ENCODE measurements at regions not wholly inside any gene's neighbourhood (a gene's known extent, or its start where the extent isn't known, plus 50 kb on each side); places are given as distances from the start of the nearest gene placed in this dataset.
"Not testable (repeated sequence)": the region's sequence is repeated elsewhere in the genome, so short reads cannot be mapped to it uniquely, and the experiment has no call there.

DNA sequence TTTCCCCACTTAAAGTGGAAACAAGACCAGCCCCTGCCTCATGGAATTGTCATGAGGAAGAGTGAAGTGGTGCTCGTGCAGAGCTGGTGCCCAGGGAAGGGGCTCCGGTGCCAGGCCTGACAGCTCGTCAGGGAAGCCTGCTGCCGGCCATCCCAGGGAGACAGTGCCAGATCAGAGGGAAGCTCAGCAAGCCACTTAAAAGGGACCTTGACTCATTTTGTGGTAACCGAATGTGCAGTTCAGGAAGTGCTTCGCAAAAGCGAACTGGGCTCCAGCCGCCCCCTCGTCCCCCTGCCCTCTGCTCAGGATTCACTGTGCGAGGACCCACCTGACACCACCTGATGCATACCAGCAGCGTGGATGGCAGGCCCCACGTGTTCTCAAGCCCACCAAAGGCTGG, 209.6 kb upstream of the PLGLB2 start:
- not testable (repeated sequence) for H3K27me3 ChIP-seq (ENCODE audit: insufficient read depth, poor library complexity, severe bottlenecking); H3K4me3 ChIP-seq (replicated peaks; ENCODE audit: insufficient read depth, low read length); DNase-seq (ENCODE audit: low read depth in 1 of 2, low spot score in 1 of 2); H3K27ac ChIP-seq (replicated peaks)

DNA sequence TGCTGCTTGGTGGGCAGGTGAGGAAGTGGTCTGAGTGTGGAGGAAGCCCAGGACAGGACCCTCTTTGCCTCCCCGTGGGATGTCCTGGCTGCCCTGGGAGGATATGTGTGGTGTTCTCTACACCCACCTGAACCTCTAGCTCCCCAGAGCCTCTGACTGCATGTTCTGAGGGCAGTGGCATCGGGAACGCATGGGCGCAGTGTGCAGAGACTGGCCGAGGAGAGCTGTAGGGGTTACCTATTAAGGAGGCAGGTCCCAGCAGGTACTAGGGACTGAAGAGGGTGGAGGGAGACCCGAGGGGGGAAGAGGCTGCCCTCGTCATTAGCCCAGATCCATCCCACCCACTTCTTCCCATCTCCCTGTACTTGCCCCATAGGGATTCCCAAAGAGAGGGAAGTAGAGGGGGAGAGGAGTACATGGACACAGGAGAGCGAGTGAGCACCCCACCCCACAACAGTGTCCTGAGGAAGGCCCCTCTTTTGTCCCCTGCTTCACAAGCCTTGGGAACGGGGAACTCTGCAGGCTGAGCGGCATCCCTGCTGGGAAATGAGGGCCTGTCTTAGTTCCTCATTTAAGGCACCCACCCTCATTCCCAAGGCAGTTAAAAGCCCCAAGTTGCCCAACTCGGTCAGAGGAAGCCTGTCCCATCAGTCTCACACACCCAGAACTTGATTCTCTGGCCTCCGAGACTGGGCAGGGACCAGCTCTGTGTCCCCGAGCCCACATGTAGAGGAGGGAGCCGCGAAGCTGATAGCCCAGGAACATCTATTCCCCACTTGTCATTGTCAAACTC, 208.5 kb upstream of the PLGLB2 start:
- H3K27me3 ChIP-seq (ENCODE audit: insufficient read depth, poor library complexity, severe bottlenecking); H3K4me3 ChIP-seq (replicated peaks; ENCODE audit: insufficient read depth, low read length); H3K27ac ChIP-seq (replicated peaks): not testable (repeated sequence)
- DNase-seq (ENCODE audit: low read depth in 1 of 2, low spot score in 1 of 2) = peak in 1 of 2 experiments; percentile 21

DNA sequence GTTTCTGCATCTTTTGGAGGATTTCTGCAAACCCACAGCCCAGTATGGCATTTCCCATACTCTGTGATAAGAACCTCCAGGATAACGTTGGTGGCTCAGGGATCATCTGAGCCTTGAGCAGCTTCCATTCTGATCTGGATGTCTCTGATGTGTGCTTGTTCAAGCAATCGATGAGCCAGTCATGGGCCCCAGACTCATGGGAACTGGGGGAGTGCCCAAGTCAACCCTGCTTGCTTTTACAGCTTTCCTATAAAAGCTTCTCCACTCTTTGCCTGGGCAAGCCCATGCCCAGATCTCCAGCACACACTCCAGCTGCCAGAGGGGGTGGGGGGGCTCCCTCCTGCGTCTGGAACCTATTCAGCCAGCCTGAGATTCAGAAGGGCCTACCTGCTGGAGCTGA, 207.6 kb upstream of the PLGLB2 start:
- not testable (repeated sequence) for DNase-seq (ENCODE audit: low read depth in 1 of 2, low spot score in 1 of 2); H3K27ac ChIP-seq (replicated peaks)

DNA sequence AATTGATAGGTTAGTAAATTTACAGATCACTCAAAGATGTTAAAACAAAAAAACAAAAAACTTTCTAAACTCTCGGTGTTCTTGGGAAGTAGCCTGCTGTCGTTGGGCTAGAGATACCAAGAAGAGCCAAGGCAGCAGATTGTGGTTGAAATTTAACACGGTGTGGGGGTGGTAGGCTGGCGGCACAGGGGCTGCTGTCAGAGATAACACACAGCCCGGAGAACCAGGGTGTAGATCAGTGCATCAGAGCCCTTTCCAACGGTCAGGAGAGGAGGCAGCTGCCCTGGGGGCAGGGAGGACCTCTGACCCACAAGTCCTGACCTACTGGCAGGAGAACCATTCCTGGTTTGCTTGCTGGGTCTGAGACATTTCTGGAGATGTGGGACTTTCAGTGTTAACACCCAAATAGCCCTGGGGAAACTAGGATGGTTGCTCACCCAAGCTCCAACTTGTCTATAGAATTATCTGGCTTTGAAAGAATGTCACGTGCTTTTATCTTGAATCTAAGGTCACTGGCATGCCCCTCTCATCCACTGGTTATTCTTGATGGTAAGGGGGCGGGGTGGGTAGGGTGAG, 205.2 kb upstream of the PLGLB2 start:
- not testable (repeated sequence) for H3K27ac ChIP-seq (replicated peaks); H3K4me3 ChIP-seq (replicated peaks; ENCODE audit: insufficient read depth, low read length); H3K27me3 ChIP-seq (ENCODE audit: insufficient read depth, poor library complexity, severe bottlenecking)
- DNase-seq (ENCODE audit: low read depth in 1 of 2, low spot score in 1 of 2) = peak in 1 of 2 experiments; percentile 21

More for the DNA sequence above, 207.6 kb upstream of the PLGLB2 start:
- not testable (repeated sequence) for H3K4me3 ChIP-seq (replicated peaks; ENCODE audit: insufficient read depth, low read length); H3K27me3 ChIP-seq (ENCODE audit: insufficient read depth, poor library complexity, severe bottlenecking)

DNA sequence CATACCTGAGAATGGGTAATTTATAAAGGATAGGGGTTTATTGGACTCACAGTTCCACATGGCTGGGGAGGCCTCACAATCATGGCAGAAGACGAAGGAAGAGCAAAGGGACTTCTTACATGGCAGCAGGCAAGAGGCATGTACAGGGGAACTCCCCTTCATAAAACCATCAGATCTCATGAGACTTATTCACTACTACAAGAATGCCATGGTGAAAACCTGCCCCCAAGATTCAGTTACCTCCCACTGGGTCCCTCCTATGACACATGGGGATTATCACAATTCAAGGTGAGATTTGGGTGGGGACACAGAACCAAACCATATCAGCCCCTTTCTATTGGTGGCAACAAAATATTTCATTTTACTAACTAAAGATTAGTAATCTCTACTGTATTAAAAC, 204.1 kb upstream of the PLGLB2 start:
- DNase-seq (ENCODE audit: low read depth in 1 of 2, low spot score in 1 of 2); H3K27me3 ChIP-seq (ENCODE audit: insufficient read depth, poor library complexity, severe bottlenecking); H3K4me3 ChIP-seq (replicated peaks; ENCODE audit: insufficient read depth, low read length); H3K27ac ChIP-seq (replicated peaks): not testable (repeated sequence)

DNA sequence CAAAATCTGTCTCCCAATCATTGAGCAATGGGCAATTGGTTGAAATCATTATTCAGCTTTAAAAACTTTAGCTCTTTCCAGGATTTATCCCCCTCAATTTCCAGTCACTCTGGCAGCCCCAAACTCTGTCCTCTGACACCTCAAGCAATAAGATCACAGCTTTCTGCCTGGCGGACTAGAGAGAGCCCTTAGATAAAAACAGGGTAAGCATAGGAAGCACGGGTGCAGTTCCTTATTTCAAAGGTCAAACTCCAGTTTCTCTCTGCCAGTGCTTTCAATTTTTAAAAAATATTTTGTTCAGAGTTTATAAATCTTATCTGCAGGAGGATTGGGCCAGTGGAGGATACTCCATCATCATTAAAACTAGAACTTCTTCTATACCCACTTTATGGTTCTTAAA, 200.8 kb upstream of the PLGLB2 start:
- DNase-seq (ENCODE audit: low read depth in 1 of 2, low spot score in 1 of 2); H3K27me3 ChIP-seq (ENCODE audit: insufficient read depth, poor library complexity, severe bottlenecking); H3K4me3 ChIP-seq (replicated peaks; ENCODE audit: insufficient read depth, low read length); H3K27ac ChIP-seq (replicated peaks): not testable (repeated sequence)

DNA sequence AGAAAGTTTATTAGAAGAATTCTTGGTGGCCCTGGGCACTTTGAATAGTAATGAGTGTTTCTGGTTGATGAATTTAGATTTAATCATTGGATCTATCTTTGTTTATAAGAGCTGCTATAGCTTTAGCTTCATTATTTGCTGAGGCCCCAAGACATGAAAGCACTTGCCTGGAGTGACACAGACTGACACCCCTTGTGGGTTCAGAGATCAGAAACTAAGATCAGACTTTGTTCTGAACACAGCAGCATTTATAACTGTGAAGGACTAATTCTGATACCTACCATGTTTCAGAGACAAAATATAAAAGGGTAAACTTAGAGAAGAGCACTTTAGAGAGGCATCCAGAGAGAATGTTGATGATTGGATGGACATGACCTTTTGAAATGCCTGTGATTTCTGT, 199.9 kb upstream of the PLGLB2 start:
- H3K4me3 ChIP-seq (replicated peaks; ENCODE audit: insufficient read depth, low read length); DNase-seq (ENCODE audit: low read depth in 1 of 2, low spot score in 1 of 2); H3K27ac ChIP-seq (replicated peaks); H3K27me3 ChIP-seq (ENCODE audit: insufficient read depth, poor library complexity, severe bottlenecking): not testable (repeated sequence)

DNA sequence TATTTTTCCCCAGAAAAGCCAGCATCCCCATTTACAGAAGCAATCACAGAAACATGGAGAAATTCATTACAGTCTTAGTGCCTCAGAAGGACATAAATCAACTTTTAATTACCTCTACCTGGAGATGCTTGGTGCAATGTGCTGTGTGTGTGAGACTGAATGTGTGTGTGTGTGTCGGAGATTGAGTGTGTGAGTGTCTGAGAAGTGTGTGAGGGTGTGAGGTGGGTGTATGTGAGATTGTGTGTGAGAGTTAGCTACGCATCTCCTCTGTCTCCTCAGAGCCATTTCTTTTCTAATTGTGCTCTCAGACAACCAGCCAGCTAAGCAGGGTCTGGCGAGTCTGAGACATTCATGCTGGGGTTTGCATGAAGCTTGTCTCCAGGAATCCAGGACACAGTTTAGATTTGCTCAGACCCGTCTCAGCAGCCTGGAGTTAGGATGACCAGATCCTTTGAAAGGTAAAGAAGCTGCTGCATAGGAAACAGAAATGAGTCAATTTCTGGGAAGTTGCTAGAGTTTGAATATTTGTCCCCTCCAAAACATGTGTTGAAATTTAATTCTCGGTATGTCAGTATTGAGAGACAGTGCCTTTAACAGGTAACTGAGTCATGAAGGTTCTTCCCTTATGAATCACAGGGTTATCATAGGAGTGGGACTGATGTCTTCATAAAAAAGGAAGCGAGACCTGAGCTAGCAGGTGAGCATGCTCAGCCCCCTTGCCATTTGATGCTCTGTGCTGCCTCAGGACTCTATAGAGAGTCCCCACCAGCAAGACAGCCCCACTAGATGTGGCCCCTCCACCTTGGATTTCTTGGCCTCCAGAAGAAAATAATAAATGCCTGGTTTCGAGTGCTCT, 199.0 kb upstream of the PLGLB2 start:
- DNase-seq (ENCODE audit: low read depth in 1 of 2, low spot score in 1 of 2); H3K4me3 ChIP-seq (replicated peaks; ENCODE audit: insufficient read depth, low read length); H3K27ac ChIP-seq (replicated peaks); H3K27me3 ChIP-seq (ENCODE audit: insufficient read depth, poor library complexity, severe bottlenecking): not testable (repeated sequence)

DNA sequence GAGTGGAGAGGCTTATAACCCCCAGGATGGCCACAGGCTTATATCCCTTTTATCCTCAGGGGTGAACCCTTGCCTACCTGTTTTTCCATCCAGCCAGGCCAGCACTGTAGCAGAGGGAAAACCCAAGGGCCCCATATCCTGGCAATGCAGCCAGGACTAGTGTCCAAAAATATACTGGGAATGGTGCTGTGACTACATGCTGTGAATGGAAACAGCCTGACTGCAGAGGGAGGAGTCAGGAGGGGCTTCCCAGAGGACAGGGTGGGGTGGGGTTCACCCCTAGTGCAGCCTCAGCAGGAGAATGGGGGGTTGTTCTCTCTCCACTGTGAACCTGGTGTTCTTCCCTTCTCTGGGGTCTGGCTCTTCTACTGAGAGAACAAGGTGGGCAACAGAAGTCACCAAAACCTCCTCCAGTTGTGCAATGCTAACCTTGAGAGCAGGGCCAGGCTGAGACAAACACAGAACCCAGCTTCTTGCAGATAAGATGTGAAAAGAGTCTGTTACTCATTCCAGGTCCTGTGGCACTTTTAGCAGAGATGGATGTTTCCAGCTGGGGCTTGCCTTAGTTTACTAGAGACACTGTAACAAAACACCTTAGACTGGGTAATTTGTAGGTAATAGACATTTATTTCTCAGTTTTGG, 198.2 kb upstream of the PLGLB2 start:
- not testable (repeated sequence) for H3K27ac ChIP-seq (replicated peaks); DNase-seq (ENCODE audit: low read depth in 1 of 2, low spot score in 1 of 2); H3K27me3 ChIP-seq (ENCODE audit: insufficient read depth, poor library complexity, severe bottlenecking); H3K4me3 ChIP-seq (replicated peaks; ENCODE audit: insufficient read depth, low read length)

DNA sequence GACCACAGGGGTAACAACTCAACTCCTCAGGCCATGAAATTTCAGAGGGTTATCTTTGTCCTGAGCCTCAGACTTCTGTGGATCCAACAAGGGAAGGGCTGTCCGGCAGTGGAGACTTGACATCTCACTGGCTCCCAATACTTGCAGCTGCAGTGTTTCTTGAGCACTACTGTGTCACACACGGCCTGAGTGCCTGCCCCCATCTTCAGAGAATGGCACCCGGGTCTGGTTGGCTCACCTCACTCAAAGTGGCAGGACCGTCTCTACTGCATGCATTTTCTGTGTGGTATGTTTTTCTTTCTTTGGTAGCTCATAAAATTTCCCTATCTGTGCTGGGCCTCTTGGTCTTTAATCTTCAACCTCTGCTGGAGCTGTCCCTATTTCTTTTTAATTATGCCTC, 193.2 kb upstream of the PLGLB2 start:
- not testable (repeated sequence) for H3K27me3 ChIP-seq (ENCODE audit: insufficient read depth, poor library complexity, severe bottlenecking); H3K27ac ChIP-seq (replicated peaks); DNase-seq (ENCODE audit: low read depth in 1 of 2, low spot score in 1 of 2); H3K4me3 ChIP-seq (replicated peaks; ENCODE audit: insufficient read depth, low read length)

DNA sequence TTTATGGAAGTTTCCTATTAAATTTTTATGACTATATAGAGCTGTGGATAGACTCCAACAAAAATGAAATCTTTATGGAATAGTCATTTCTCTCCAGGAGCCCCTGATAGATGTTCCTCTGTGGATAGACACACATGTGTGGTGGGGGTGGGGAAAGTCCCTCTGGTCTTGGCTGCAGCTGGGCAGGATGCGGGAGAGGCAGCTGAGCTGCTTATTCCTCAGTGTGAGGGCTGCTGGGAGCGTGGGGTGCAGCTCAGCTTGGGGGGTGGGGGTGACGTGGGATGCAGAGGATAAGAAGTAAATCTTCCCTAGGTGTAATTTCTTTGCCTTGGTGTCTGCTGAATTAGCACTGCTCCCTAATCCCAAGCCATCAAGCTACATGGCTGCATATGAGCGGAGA, 192.8 kb upstream of the PLGLB2 start:
- not testable (repeated sequence) for H3K4me3 ChIP-seq (replicated peaks; ENCODE audit: insufficient read depth, low read length); DNase-seq (ENCODE audit: low read depth in 1 of 2, low spot score in 1 of 2); H3K27me3 ChIP-seq (ENCODE audit: insufficient read depth, poor library complexity, severe bottlenecking); H3K27ac ChIP-seq (replicated peaks)

DNA sequence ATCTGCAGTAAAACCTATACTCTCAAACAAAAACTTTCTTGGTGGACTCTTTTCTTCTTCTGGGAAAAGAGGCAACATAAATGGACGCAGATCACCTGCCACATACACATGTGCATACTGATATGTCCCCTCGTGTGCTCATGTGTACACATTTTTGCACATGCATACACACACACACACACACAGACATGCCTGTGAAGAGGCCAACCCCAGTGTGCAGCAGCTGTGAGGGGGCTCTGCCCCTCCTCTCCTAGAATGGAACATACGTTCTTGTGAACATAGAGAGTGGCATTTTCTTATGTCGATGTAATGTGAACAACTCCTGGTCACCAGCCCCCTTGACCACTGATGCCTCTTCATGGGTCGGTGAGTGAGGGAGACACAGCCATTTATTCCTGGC, 188.9 kb upstream of the PLGLB2 start:
- H3K4me3 ChIP-seq (replicated peaks; ENCODE audit: insufficient read depth, low read length); DNase-seq (ENCODE audit: low read depth in 1 of 2, low spot score in 1 of 2); H3K27ac ChIP-seq (replicated peaks); H3K27me3 ChIP-seq (ENCODE audit: insufficient read depth, poor library complexity, severe bottlenecking): not testable (repeated sequence)

DNA sequence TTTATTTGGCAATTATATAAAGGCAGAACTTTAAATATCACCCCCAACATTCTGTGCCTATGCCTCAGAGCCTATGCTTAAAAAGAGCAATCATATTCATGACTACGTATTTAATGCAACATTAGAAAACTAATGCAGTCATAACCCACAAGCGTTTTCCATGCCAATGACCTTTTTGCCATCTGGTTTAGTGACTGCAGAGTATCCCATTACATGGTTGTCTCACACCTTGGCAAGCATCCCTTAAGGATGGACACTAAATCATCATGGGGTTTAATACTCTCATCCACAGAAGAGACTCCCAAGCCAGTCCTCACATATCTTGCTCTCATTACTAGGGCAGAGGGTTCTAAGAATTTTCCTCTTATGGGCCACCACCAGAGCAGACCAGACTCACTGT, 188.2 kb upstream of the PLGLB2 start:
- not testable (repeated sequence) for DNase-seq (ENCODE audit: low read depth in 1 of 2, low spot score in 1 of 2); H3K27me3 ChIP-seq (ENCODE audit: insufficient read depth, poor library complexity, severe bottlenecking); H3K4me3 ChIP-seq (replicated peaks; ENCODE audit: insufficient read depth, low read length); H3K27ac ChIP-seq (replicated peaks)

DNA sequence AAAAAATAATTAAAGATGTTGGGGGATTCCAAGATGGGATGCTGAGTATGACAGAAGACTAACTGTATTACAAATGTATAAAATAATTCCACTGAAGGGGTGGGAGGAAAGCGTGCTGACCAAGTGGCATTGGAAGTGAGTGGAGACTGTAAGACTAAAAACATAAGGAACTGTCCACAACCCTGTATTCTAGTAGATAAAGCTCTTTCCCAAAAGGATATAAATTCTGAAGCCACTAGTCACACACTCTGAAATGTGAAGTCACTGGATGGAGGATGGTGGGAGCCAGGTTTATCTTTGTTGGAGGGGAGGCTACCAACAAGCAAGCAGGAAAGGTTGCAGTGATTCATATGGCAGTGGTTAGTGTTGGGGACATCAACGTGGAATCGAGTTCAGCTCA, 182.8 kb upstream of the PLGLB2 start:
- not testable (repeated sequence) for DNase-seq (ENCODE audit: low read depth in 1 of 2, low spot score in 1 of 2); H3K4me3 ChIP-seq (replicated peaks; ENCODE audit: insufficient read depth, low read length); H3K27ac ChIP-seq (replicated peaks); H3K27me3 ChIP-seq (ENCODE audit: insufficient read depth, poor library complexity, severe bottlenecking)
